ENCODE measurements at regions not wholly inside any gene's neighbourhood (a gene's known extent, or its start where the extent isn't known, plus 50 kb on each side); places are given as distances from the start of the nearest gene placed in this dataset.

GRCh38 chr18:41226911-41227310 is 728.1 kb upstream of the PIK3C3 start:
- H3K9me3 ChIP-seq (ENCODE audit: insufficient read depth, low read depth, low read length): no peaks in the 10 kb centered on the region
- no peak overlapping the region for H3K4me3 ChIP-seq (ENCODE audit: low read length)
- H3K4me1 ChIP-seq (ENCODE audit: insufficient read depth, low read length): no peaks in the 10 kb centered on the region
- no peak overlapping the region for H3K27ac ChIP-seq (ENCODE audit: low read depth, low read length)
- no peaks in the 10 kb centered on the region for H3K27me3 ChIP-seq (ENCODE audit: insufficient read depth, low read length)
- no peaks in the 10 kb centered on the region for H3K36me3 ChIP-seq (ENCODE audit: insufficient read depth, low read length)
- 95% methylated on average over 4 of the region's 4 CpGs for WGBS
- H3K9ac ChIP-seq (ENCODE audit: low read depth, low read length): no peak overlapping the region

GRCh38 chr18:41226186-41226585 is 728.8 kb upstream of the PIK3C3 start:
- Histone ChIP-seq H3K9me3 (ENCODE audit: insufficient read depth, low read depth, low read length) (no peaks in the 10 kb centered on the region), H3K9ac (ENCODE audit: low read depth, low read length) (no peak overlapping the region), H3K36me3 (ENCODE audit: insufficient read depth, low read length) (no peaks in the 10 kb centered on the region), H3K4me1 (ENCODE audit: insufficient read depth, low read length) (no peaks in the 10 kb centered on the region), H3K27ac (ENCODE audit: low read depth, low read length) (no peak overlapping the region), H3K27me3 (ENCODE audit: insufficient read depth, low read length) (no peaks in the 10 kb centered on the region), H3K4me3 (ENCODE audit: low read length) (no peak overlapping the region)
- 100% methylated on average over 1 of the region's 1 CpG for WGBS

GRCh38 chr18:41216341-41217003 is 738.6 kb upstream of the PIK3C3 start:
- H3K36me3 ChIP-seq (ENCODE audit: insufficient read depth, low read length): no peaks in the 10 kb centered on the region
- H3K27ac ChIP-seq (ENCODE audit: low read depth, low read length): no peak overlapping the region
- no peak overlapping the region for H3K4me3 ChIP-seq (ENCODE audit: low read length)
- no peaks in the 10 kb centered on the region for H3K27me3 ChIP-seq (ENCODE audit: insufficient read depth, low read length)
- H3K4me1 ChIP-seq (ENCODE audit: insufficient read depth, low read length): no peaks in the 10 kb centered on the region
- no peak overlapping the region for H3K9ac ChIP-seq (ENCODE audit: low read depth, low read length)
- H3K9me3 ChIP-seq (ENCODE audit: insufficient read depth, low read depth, low read length): no peaks in the 10 kb centered on the region
- WGBS: 100% methylated on average over 2 of the region's 4 CpGs

GRCh38 chr18:41207706-41208105 is 747.3 kb upstream of the PIK3C3 start:
- H3K9ac ChIP-seq (ENCODE audit: low read depth, low read length): no peak overlapping the region
- WGBS: 100% methylated on average over 1 of the region's 2 CpGs

GRCh38 chr18:41206341-41206830 is 748.6 kb upstream of the PIK3C3 start:
- Histone ChIP-seq H3K36me3 (ENCODE audit: insufficient read depth, low read length) (no peaks in the 10 kb centered on the region), H3K4me3 (ENCODE audit: low read length) (no peak overlapping the region), H3K27me3 (ENCODE audit: insufficient read depth, low read length) (no peaks in the 10 kb centered on the region), H3K27ac (ENCODE audit: low read depth, low read length) (no peak overlapping the region), H3K9me3 (ENCODE audit: insufficient read depth, low read depth, low read length) (no peaks in the 10 kb centered on the region), H3K4me1 (ENCODE audit: insufficient read depth, low read length) (no peaks in the 10 kb centered on the region; the same call in 1 of the 2 replicates), H3K9ac (ENCODE audit: low read depth, low read length) (no peak overlapping the region)
- WGBS: 94% methylated on average over 4 of the region's 4 CpGs

More at GRCh38 chr18:41207706-41208105, 747.3 kb upstream of the PIK3C3 start:
- H3K27me3 ChIP-seq (ENCODE audit: insufficient read depth, low read length): no peaks in the 10 kb centered on the region
- H3K36me3 ChIP-seq (ENCODE audit: insufficient read depth, low read length): no peaks in the 10 kb centered on the region
- no peak overlapping the region for H3K4me3 ChIP-seq (ENCODE audit: low read length)
- H3K27ac ChIP-seq (ENCODE audit: low read depth, low read length): no peak overlapping the region
- no peaks in the 10 kb centered on the region for H3K9me3 ChIP-seq (ENCODE audit: insufficient read depth, low read depth, low read length)
- H3K4me1 ChIP-seq (ENCODE audit: insufficient read depth, low read length): no peaks in the 10 kb centered on the region; the same call in 1 of the 2 replicates

- H3K36me3 ChIP-seq (ENCODE audit: insufficient read depth, low read length): no peaks in the 10 kb centered on the region
- no peak overlapping the region for H3K4me3 ChIP-seq (ENCODE audit: low read length)
- no peak overlapping the region for H3K9ac ChIP-seq (ENCODE audit: low read depth, low read length)
- H3K27ac ChIP-seq (ENCODE audit: low read depth, low read length): no peak overlapping the region
- H3K9me3 ChIP-seq (ENCODE audit: insufficient read depth, low read depth, low read length): peaks cover 14% of the 10 kb centered on the region
- H3K27me3 ChIP-seq (ENCODE audit: insufficient read depth, low read length): no peaks in the 10 kb centered on the region
- no peaks in the 10 kb centered on the region; the same call in 1 of the 2 replicates for H3K4me1 ChIP-seq (ENCODE audit: insufficient read depth, low read length)
Observed at GRCh38 chr18:41199212-41199611, 755.8 kb upstream of the PIK3C3 start.

GRCh38 chr18:41197967-41198366 is 757.1 kb upstream of the PIK3C3 start:
- H3K27ac ChIP-seq (ENCODE audit: low read depth, low read length): no peak overlapping the region
- no peak overlapping the region for H3K4me3 ChIP-seq (ENCODE audit: low read length)
- H3K9ac ChIP-seq (ENCODE audit: low read depth, low read length): no peak overlapping the region
- H3K9me3 ChIP-seq (ENCODE audit: insufficient read depth, low read depth, low read length): peaks cover 14% of the 10 kb centered on the region
- H3K27me3 ChIP-seq (ENCODE audit: insufficient read depth, low read length): no peaks in the 10 kb centered on the region
- WGBS: 97% methylated on average over 2 of the region's 2 CpGs
- no peaks in the 10 kb centered on the region for H3K36me3 ChIP-seq (ENCODE audit: insufficient read depth, low read length)
- no peaks in the 10 kb centered on the region; the same call in 1 of the 2 replicates for H3K4me1 ChIP-seq (ENCODE audit: insufficient read depth, low read length)

GRCh38 chr18:41170346-41170745 is 784.7 kb upstream of the PIK3C3 start:
- Histone ChIP-seq H3K36me3 (ENCODE audit: insufficient read depth, low read length) (no peaks in the 10 kb centered on the region), H3K27me3 (ENCODE audit: insufficient read depth, low read length) (no peaks in the 10 kb centered on the region), H3K4me1 (ENCODE audit: insufficient read depth, low read length) (no peaks in the 10 kb centered on the region), H3K4me3 (ENCODE audit: low read length) (no peak overlapping the region), H3K9me3 (ENCODE audit: insufficient read depth, low read depth, low read length) (no peaks in the 10 kb centered on the region), H3K27ac (ENCODE audit: low read depth, low read length) (no peak overlapping the region), H3K9ac (ENCODE audit: low read depth, low read length) (no peak overlapping the region)
- WGBS: 94% methylated on average over 1 of the region's 5 CpGs

- WGBS: 100% methylated on average over 2 of the region's 2 CpGs
Observed at GRCh38 chr18:41165625-41166024, 789.4 kb upstream of the PIK3C3 start.

GRCh38 chr18:41162781-41163180 is 792.3 kb upstream of the PIK3C3 start:
- Histone ChIP-seq H3K4me1 (ENCODE audit: insufficient read depth, low read length) (no peaks in the 10 kb centered on the region), H3K27ac (ENCODE audit: low read depth, low read length) (no peak overlapping the region), H3K4me3 (ENCODE audit: low read length) (no peak overlapping the region), H3K9me3 (ENCODE audit: insufficient read depth, low read depth, low read length) (no peaks in the 10 kb centered on the region), H3K27me3 (ENCODE audit: insufficient read depth, low read length) (no peaks in the 10 kb centered on the region), H3K36me3 (ENCODE audit: insufficient read depth, low read length) (no peaks in the 10 kb centered on the region), H3K9ac (ENCODE audit: low read depth, low read length) (no peak overlapping the region)
- WGBS: 92% methylated on average over 3 of the region's 4 CpGs

More at GRCh38 chr18:41165625-41166024, 789.4 kb upstream of the PIK3C3 start:
- Histone ChIP-seq H3K4me3 (ENCODE audit: low read length) (no peak overlapping the region), H3K27me3 (ENCODE audit: insufficient read depth, low read length) (no peaks in the 10 kb centered on the region), H3K9ac (ENCODE audit: low read depth, low read length) (no peak overlapping the region), H3K9me3 (ENCODE audit: insufficient read depth, low read depth, low read length) (no peaks in the 10 kb centered on the region), H3K27ac (ENCODE audit: low read depth, low read length) (no peak overlapping the region), H3K36me3 (ENCODE audit: insufficient read depth, low read length) (no peaks in the 10 kb centered on the region), H3K4me1 (ENCODE audit: insufficient read depth, low read length) (no peaks in the 10 kb centered on the region)

GRCh38 chr18:41162191-41162590 is 792.8 kb upstream of the PIK3C3 start:
- no peak overlapping the region for H3K4me3 ChIP-seq (ENCODE audit: low read length)
- H3K27ac ChIP-seq (ENCODE audit: low read depth, low read length): no peak overlapping the region
- H3K4me1 ChIP-seq (ENCODE audit: insufficient read depth, low read length): no peaks in the 10 kb centered on the region
- whole genome bisulfite sequencing: 87% methylated on average over 4 of the region's 4 CpGs
- no peaks in the 10 kb centered on the region for H3K27me3 ChIP-seq (ENCODE audit: insufficient read depth, low read length)
- H3K9me3 ChIP-seq (ENCODE audit: insufficient read depth, low read depth, low read length): no peaks in the 10 kb centered on the region
- H3K36me3 ChIP-seq (ENCODE audit: insufficient read depth, low read length): no peaks in the 10 kb centered on the region
- H3K9ac ChIP-seq (ENCODE audit: low read depth, low read length): no peak overlapping the region
